OCI-LY3 (cell line): ENCODE measurements at regions not wholly inside any gene's neighbourhood (a gene's known extent, or its start where the extent isn't known, plus 50 kb on each side); places are given as distances from the start of the nearest gene placed in this dataset.

ENCODE experiments used
- H2AFZ ChIP-seq: fragments of 200-600, 300-600 bp; shearing (Covaris generic); 2 replicates; pipeline ENCODE4 v1.6.0; 2014; ENCODE audit warnings: antibody characterized with exemption, low read depth, low read length
- H3K27ac ChIP-seq: fragments of 200-600, 300-600 bp; sonication (generic); 2 replicates; pipeline ENCODE4 v1.5.1; 2014; ENCODE audit warnings: mild to moderate bottlenecking, low read length, moderate library complexity, mixed read lengths
- H3K27me3 ChIP-seq: fragments of 200-600, 300-600 bp; sonication (generic); 2 replicates; pipeline ENCODE4 v1.6.1; 2014; ENCODE audit warnings: low read depth, low read length, mixed read lengths
- H3K36me3 ChIP-seq: fragments of 200-600, 300-600 bp; sonication (generic); replicated peaks from 2 replicates; pipeline ENCODE3; 2014; ENCODE audit warnings: low read depth, low read length, mixed read lengths
- H3K4me1 ChIP-seq: fragments of 300-600, 200-600 bp; sonication (generic); 2 replicates; pipeline ENCODE4 v1.6.1; 2014; ENCODE audit warnings: low read length, mixed read lengths
- H3K4me2 ChIP-seq: fragments of 200-600, 300-600 bp; sonication (generic); 2 replicates; pipeline ENCODE4 v1.6.1; 2014; ENCODE audit warnings: low read length, mixed read lengths
- H3K4me3 ChIP-seq: fragments of 300-600, 200-600 bp; sonication (generic); 2 replicates; pipeline ENCODE4 v1.5.1; 2014; ENCODE audit warnings: antibody characterized with exemption, mild to moderate bottlenecking, low read length, moderate library complexity
- H3K79me2 ChIP-seq: fragments of 300-600, 200-600 bp; shearing (Covaris generic); 2 replicates; pipeline ENCODE4 v1.6.1; 2014; ENCODE audit warnings: mild to moderate bottlenecking, low read length, mixed read lengths
- H3K9ac ChIP-seq: fragments of 300-600, 200-600 bp; shearing (Covaris generic); 2 replicates; pipeline ENCODE4 v1.6.0; 2014; ENCODE audit warnings: mild to moderate bottlenecking, low read length, moderate library complexity
- H3K9me3 ChIP-seq: fragments of 200-600, 300-600 bp; shearing (Covaris generic); 2 replicates; pipeline ENCODE4 v1.6.1; 2014; ENCODE audit warnings: low read length, mixed read lengths; ENCODE audit not compliant: insufficient read depth
- H4K20me1 ChIP-seq: fragments of 200-600, 300-600 bp; sonication (generic); 2 replicates; pipeline ENCODE4 v1.6.1; 2016; ENCODE audit warnings: low read length, mixed read lengths; ENCODE audit not compliant: insufficient read depth
- EZH2phosphoT487 ChIP-seq: fragments of 200-600 bp; shearing (Covaris generic); IDR thresholded peaks from 2 replicates; pipeline ENCODE4 v1.6.1; 2018; ENCODE audit warnings: antibody characterized with exemption, mixed run types, low read depth
- TF ChIP-seq, protein P1 (sequence below): fragments of 200-600, 300-600 bp; sonication (generic); IDR thresholded peaks from 2 replicates; pipeline ENCODE4 v1.5.1; 2014; ENCODE audit warnings: antibody characterized with exemption, low read length, low read depth

GRCh38 chr4:123618606-123619005, 222.0 kb downstream of the SPRY1 start:
- Histone ChIP-seq H3K4me1 (no peaks in the 10 kb centered on the region), H3K9ac (no peak overlapping the region), H3K79me2 (no peaks in the 10 kb centered on the region), H3K27me3 (no peaks in the 10 kb centered on the region), H2AFZ (no peak overlapping the region), H3K4me3 (no peak overlapping the region), H3K27ac (no peak overlapping the region), H3K36me3 (no peaks in the 10 kb centered on the region), H3K4me2 (no peak overlapping the region), H3K9me3 (no peaks in the 10 kb centered on the region), H4K20me1 (no peaks in the 10 kb centered on the region)
- TF ChIP-seq EZH2phosphoT487: no peak
- TF ChIP-seq, protein P1, sequence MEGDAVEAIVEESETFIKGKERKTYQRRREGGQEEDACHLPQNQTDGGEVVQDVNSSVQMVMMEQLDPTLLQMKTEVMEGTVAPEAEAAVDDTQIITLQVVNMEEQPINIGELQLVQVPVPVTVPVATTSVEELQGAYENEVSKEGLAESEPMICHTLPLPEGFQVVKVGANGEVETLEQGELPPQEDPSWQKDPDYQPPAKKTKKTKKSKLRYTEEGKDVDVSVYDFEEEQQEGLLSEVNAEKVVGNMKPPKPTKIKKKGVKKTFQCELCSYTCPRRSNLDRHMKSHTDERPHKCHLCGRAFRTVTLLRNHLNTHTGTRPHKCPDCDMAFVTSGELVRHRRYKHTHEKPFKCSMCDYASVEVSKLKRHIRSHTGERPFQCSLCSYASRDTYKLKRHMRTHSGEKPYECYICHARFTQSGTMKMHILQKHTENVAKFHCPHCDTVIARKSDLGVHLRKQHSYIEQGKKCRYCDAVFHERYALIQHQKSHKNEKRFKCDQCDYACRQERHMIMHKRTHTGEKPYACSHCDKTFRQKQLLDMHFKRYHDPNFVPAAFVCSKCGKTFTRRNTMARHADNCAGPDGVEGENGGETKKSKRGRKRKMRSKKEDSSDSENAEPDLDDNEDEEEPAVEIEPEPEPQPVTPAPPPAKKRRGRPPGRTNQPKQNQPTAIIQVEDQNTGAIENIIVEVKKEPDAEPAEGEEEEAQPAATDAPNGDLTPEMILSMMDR: no peak

- H3K4me1 ChIP-seq: no peaks in the 10 kb centered on the region
These were observed 222.7 kb downstream of the SPRY1 start for GRCh38 chr4:123619326-123619725.

GRCh38 chr4:123619895-123620294, 223.3 kb downstream of the SPRY1 start:
- no peak overlapping the region for H3K4me2 ChIP-seq
- H3K27ac ChIP-seq: no peak overlapping the region
- H3K4me1 ChIP-seq: no peaks in the 10 kb centered on the region
- no peak overlapping the region for H3K9ac ChIP-seq
- no peak overlapping the region for H2AFZ ChIP-seq
- H3K36me3 ChIP-seq: no peaks in the 10 kb centered on the region
- no peak overlapping the region for H3K4me3 ChIP-seq
- H3K27me3 ChIP-seq: no peaks in the 10 kb centered on the region
- no peaks in the 10 kb centered on the region for H4K20me1 ChIP-seq
- TF ChIP-seq EZH2phosphoT487: no peak
- TF ChIP-seq, protein P1: no peak
- no peaks in the 10 kb centered on the region for H3K79me2 ChIP-seq
- no peaks in the 10 kb centered on the region for H3K9me3 ChIP-seq

More at GRCh38 chr4:123619326-123619725, 222.7 kb downstream of the SPRY1 start:
- no peak overlapping the region for H3K9ac ChIP-seq
- H3K4me3 ChIP-seq: no peak overlapping the region
- no peak overlapping the region for H2AFZ ChIP-seq
- H3K4me2 ChIP-seq: no peak overlapping the region
- no peaks in the 10 kb centered on the region for H3K27me3 ChIP-seq
- no peaks in the 10 kb centered on the region for H3K36me3 ChIP-seq
- H3K79me2 ChIP-seq: no peaks in the 10 kb centered on the region
- TF ChIP-seq, protein P1: no peak
- no peak for TF ChIP-seq EZH2phosphoT487
- no peaks in the 10 kb centered on the region for H3K9me3 ChIP-seq
- H3K27ac ChIP-seq: no peak overlapping the region
- no peaks in the 10 kb centered on the region for H4K20me1 ChIP-seq

GRCh38 chr4:123621072-123621705, 224.6 kb downstream of the SPRY1 start:
- H3K4me2 ChIP-seq: no peak overlapping the region
- H3K36me3 ChIP-seq: no peaks in the 10 kb centered on the region
- no peaks in the 10 kb centered on the region for H4K20me1 ChIP-seq
- H3K9ac ChIP-seq: no peak overlapping the region
- H2AFZ ChIP-seq: no peak overlapping the region
- no peaks in the 10 kb centered on the region for H3K27me3 ChIP-seq
- no peak overlapping the region for H3K4me3 ChIP-seq
- H3K79me2 ChIP-seq: no peaks in the 10 kb centered on the region
- H3K4me1 ChIP-seq: no peaks in the 10 kb centered on the region
- H3K9me3 ChIP-seq: no peaks in the 10 kb centered on the region
- H3K27ac ChIP-seq: no peak overlapping the region
- TF ChIP-seq, protein P1: no peak
- TF ChIP-seq EZH2phosphoT487: no peak
